ENCODE measurements at regions not wholly inside any gene's neighbourhood (a gene's known extent, or its start where the extent isn't known, plus 50 kb on each side); places are given as distances from the start of the nearest gene placed in this dataset.

GRCh38 chr11:116515664-116516184 is 257.1 kb downstream of the BUD13 start:
- H3K9me3 ChIP-seq (ENCODE audit: control insufficient read depth in 2 of 2, low read length in 2 of 2): peaks cover 0 to 2% of the 10 kb centered on the region in 2 donors

DNA sequence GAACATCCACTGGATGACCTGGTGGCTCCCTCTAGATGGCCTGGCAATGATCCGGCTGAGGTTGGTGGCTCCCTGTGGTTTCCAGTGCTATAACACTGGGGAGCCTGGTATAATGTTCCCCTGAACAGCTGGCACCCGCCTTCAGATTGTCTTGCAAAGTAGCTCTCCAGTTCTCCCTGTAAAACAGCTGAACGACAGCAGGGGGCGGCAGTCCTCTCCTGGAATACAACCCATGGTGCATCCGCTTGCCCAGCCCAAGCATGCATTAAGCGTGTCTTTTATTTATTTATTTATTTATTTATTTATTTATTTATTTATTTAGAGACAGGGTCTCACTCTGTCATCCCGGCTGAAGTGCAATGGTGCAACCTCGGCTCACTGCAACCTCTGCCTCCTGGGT is 258.9 kb downstream of the BUD13 start:
- Histone ChIP-seq H3K9ac (ENCODE audit: low read length in 2 of 2) (no peak overlapping the region), H3K27me3 (ENCODE audit: control insufficient read depth in 1 of 2, insufficient read depth in 2 of 2, low read length in 2 of 2) (peaks cover 14 to 20% of the 10 kb centered on the region in 2 donors), H3K27ac (ENCODE audit: low read length) (no peak overlapping the region), H3K4me1 (ENCODE audit: control insufficient read depth, insufficient read depth, low read length) (no peaks in the 10 kb centered on the region), H3K4me3 (ENCODE audit: low read length in 2 of 2) (no peak overlapping the region), H3K36me3 (ENCODE audit: control insufficient read depth in 2 of 2, insufficient read depth in 2 of 2, low read length in 2 of 2) (no peaks in the 10 kb centered on the region), H3K9me3 (ENCODE audit: control insufficient read depth in 2 of 2, low read length in 2 of 2) (no peaks in the 10 kb centered on the region)

More at GRCh38 chr11:116515664-116516184, 257.1 kb downstream of the BUD13 start:
- Histone ChIP-seq H3K36me3 (ENCODE audit: control insufficient read depth in 2 of 2, insufficient read depth in 2 of 2, low read length in 2 of 2) (no peaks in the 10 kb centered on the region), H3K4me3 (ENCODE audit: low read length in 2 of 2) (no peak overlapping the region), H3K27ac (ENCODE audit: low read length) (no peak overlapping the region), H3K27me3 (ENCODE audit: control insufficient read depth in 1 of 2, insufficient read depth in 2 of 2, low read length in 2 of 2) (peaks cover 14 to 20% of the 10 kb centered on the region in 2 donors), H3K9ac (ENCODE audit: low read length in 2 of 2) (no peak overlapping the region), H3K4me1 (ENCODE audit: control insufficient read depth, insufficient read depth, low read length) (no peaks in the 10 kb centered on the region)

DNA sequence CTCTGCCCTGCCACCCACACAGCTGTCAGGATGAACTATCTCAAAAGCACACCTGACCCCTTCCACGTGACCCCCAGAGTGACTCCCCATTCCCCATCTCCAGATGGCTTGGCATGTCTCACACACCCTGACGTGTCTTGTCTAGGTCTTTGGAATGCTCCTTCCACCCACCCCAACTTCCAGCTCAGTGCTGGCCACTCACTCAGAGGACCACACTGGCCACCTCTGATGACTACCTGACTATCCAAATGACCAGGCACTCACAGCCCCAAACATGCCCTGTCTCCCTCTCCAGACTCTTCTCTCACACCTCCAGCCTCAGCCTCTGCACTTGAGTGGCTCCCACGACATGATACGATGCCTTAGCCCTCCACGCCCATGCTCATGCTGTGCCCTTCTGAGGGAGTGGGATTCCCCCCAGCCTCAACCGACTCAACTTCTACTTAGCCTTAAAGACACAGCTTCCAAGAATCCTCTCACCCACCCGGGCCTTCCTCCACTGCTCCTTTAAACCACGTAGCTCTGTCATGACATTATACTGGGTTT is 259.4 kb downstream of the BUD13 start:
- no peak overlapping the region for H3K9ac ChIP-seq (ENCODE audit: low read length in 2 of 2)
- peaks cover 14 to 18% of the 10 kb centered on the region in 2 donors for H3K27me3 ChIP-seq (ENCODE audit: control insufficient read depth in 1 of 2, insufficient read depth in 2 of 2, low read length in 2 of 2)
- H3K4me1 ChIP-seq (ENCODE audit: control insufficient read depth, insufficient read depth, low read length): no peaks in the 10 kb centered on the region
- H3K36me3 ChIP-seq (ENCODE audit: control insufficient read depth in 2 of 2, insufficient read depth in 2 of 2, low read length in 2 of 2): no peaks in the 10 kb centered on the region
- H3K9me3 ChIP-seq (ENCODE audit: control insufficient read depth in 2 of 2, low read length in 2 of 2): no peaks in the 10 kb centered on the region
- no peak overlapping the region for H3K4me3 ChIP-seq (ENCODE audit: low read length in 2 of 2)
- H3K27ac ChIP-seq (ENCODE audit: low read length): no peak overlapping the region

GRCh38 chr11:116512841-116513240 is 259.9 kb downstream of the BUD13 start:
- Histone ChIP-seq H3K9ac (ENCODE audit: low read length in 2 of 2) (no peak overlapping the region), H3K4me1 (ENCODE audit: control insufficient read depth, insufficient read depth, low read length) (no peaks in the 10 kb centered on the region), H3K27ac (ENCODE audit: low read length) (no peak overlapping the region), H3K9me3 (ENCODE audit: control insufficient read depth in 2 of 2, low read length in 2 of 2) (no peaks in the 10 kb centered on the region), H3K36me3 (ENCODE audit: control insufficient read depth in 2 of 2, insufficient read depth in 2 of 2, low read length in 2 of 2) (no peaks in the 10 kb centered on the region), H3K27me3 (ENCODE audit: control insufficient read depth in 1 of 2, insufficient read depth in 2 of 2, low read length in 2 of 2) (peaks cover 17 to 20% of the 10 kb centered on the region in 2 donors), H3K4me3 (ENCODE audit: low read length in 2 of 2) (no peak overlapping the region)

DNA sequence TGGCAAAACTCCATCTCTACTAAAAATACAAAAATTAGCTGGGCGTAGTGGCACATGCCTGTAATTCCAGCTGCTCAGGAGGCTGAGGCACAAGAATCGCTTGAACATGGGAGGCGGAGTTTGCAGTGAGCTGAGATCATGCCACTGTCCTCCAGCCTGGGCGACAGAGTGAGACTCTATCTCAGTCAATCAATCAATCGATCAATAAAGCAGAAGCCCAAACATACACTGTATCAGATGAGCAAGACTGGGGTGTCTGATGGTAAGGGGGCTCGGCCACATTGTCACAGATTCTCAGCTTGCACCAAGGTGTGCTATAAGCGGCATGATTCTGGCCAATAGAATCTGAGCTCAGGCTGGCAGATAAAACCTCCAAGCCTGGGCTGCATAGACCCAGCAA is 261.1 kb downstream of the BUD13 start:
- Histone ChIP-seq H3K4me1 (ENCODE audit: control insufficient read depth, insufficient read depth, low read length) (no peaks in the 10 kb centered on the region), H3K9ac (ENCODE audit: low read length in 2 of 2) (no peak overlapping the region), H3K27ac (ENCODE audit: low read length) (no peak overlapping the region), H3K4me3 (ENCODE audit: low read length in 2 of 2) (no peak overlapping the region), H3K36me3 (ENCODE audit: control insufficient read depth in 2 of 2, insufficient read depth in 2 of 2, low read length in 2 of 2) (no peaks in the 10 kb centered on the region), H3K9me3 (ENCODE audit: control insufficient read depth in 2 of 2, low read length in 2 of 2) (no peaks in the 10 kb centered on the region), H3K27me3 (ENCODE audit: control insufficient read depth in 1 of 2, insufficient read depth in 2 of 2, low read length in 2 of 2) (peaks cover 17 to 23% of the 10 kb centered on the region in 2 donors)

- Histone ChIP-seq H3K27me3 (ENCODE audit: control insufficient read depth in 1 of 2, insufficient read depth in 2 of 2, low read length in 2 of 2) (peaks cover 17 to 26% of the 10 kb centered on the region in 2 donors), H3K9me3 (ENCODE audit: control insufficient read depth in 2 of 2, low read length in 2 of 2) (no peaks in the 10 kb centered on the region), H3K4me1 (ENCODE audit: control insufficient read depth, insufficient read depth, low read length) (no peaks in the 10 kb centered on the region), H3K4me3 (ENCODE audit: low read length in 2 of 2) (no peak overlapping the region), H3K36me3 (ENCODE audit: control insufficient read depth in 2 of 2, insufficient read depth in 2 of 2, low read length in 2 of 2) (no peaks in the 10 kb centered on the region), H3K9ac (ENCODE audit: low read length in 2 of 2) (no peak overlapping the region), H3K27ac (ENCODE audit: low read length) (no peak overlapping the region)
These were observed 261.7 kb downstream of the BUD13 start for GRCh38 chr11:116510886-116511650.

- Histone ChIP-seq H3K27me3 (ENCODE audit: control insufficient read depth in 1 of 2, insufficient read depth in 2 of 2, low read length in 2 of 2) (peaks cover 17 to 24% of the 10 kb centered on the region in 2 donors), H3K9me3 (ENCODE audit: control insufficient read depth in 2 of 2, low read length in 2 of 2) (no peaks in the 10 kb centered on the region), H3K9ac (ENCODE audit: low read length in 2 of 2) (no peak overlapping the region), H3K4me1 (ENCODE audit: control insufficient read depth, insufficient read depth, low read length) (no peaks in the 10 kb centered on the region), H3K4me3 (ENCODE audit: low read length in 2 of 2) (no peak overlapping the region), H3K36me3 (ENCODE audit: control insufficient read depth in 2 of 2, insufficient read depth in 2 of 2, low read length in 2 of 2) (no peaks in the 10 kb centered on the region), H3K27ac (ENCODE audit: low read length) (no peak overlapping the region)
These were observed 262.6 kb downstream of the BUD13 start for GRCh38 chr11:116510166-116510565.

- Histone ChIP-seq H3K27me3 (ENCODE audit: control insufficient read depth in 1 of 2, insufficient read depth in 2 of 2, low read length in 2 of 2) (peaks cover 17 to 22% of the 10 kb centered on the region in 2 donors), H3K9ac (ENCODE audit: low read length in 2 of 2) (no peak overlapping the region), H3K27ac (ENCODE audit: low read length) (no peak overlapping the region), H3K36me3 (ENCODE audit: control insufficient read depth in 2 of 2, insufficient read depth in 2 of 2, low read length in 2 of 2) (no peaks in the 10 kb centered on the region), H3K4me3 (ENCODE audit: low read length in 2 of 2) (no peak overlapping the region), H3K4me1 (ENCODE audit: control insufficient read depth, insufficient read depth, low read length) (no peaks in the 10 kb centered on the region), H3K9me3 (ENCODE audit: control insufficient read depth in 2 of 2, low read length in 2 of 2) (no peaks in the 10 kb centered on the region)
These were observed 263.2 kb downstream of the BUD13 start for GRCh38 chr11:116509551-116509950.

DNA sequence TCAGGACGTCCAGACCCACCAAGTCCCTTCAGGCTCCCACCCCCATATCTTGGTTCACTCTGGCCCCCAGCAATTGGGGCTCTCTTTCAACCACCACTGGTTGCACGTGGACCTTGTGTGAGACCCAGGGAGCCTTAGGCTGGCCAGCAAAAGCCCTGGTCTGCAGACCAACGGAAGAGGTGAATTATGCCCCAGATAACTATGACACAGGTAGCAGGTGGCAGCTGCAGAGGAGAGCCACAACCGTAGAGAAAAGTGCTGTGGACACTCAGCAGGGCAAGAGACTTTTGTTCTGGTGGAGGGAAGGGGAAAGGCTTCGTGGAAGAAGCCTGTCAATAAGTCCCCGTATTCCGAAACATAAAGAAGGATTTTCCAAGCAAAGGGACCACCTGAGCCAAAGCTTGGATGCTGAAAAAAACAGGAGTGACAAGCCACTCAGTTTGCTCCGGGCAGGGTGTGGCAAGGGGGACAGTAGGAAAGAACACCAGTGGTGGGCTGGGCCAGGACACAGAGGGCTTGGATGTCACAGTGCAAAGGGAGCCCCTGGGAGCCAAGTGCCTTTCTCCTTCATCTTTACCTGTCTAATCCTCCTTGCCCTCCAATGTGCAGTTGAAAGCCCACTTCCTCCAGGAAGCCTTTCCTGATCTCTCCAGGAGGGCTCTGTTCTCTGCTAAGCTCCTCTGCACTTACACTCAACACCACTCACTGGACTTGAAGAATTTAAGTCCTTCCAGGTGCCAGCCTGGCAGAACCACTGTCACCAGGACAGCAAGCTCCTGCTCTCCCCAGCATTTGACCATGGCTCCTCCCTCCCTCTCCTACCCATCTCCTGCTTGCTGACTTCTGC is 264.7 kb downstream of the BUD13 start:
- H3K27ac ChIP-seq (ENCODE audit: low read length): no peak overlapping the region
- peaks cover 15 to 17% of the 10 kb centered on the region in 2 donors for H3K27me3 ChIP-seq (ENCODE audit: control insufficient read depth in 1 of 2, insufficient read depth in 2 of 2, low read length in 2 of 2)
- no peaks in the 10 kb centered on the region for H3K9me3 ChIP-seq (ENCODE audit: control insufficient read depth in 2 of 2, low read length in 2 of 2)
- no peaks in the 10 kb centered on the region for H3K36me3 ChIP-seq (ENCODE audit: control insufficient read depth in 2 of 2, insufficient read depth in 2 of 2, low read length in 2 of 2)
- H3K4me3 ChIP-seq (ENCODE audit: low read length in 2 of 2): no peak overlapping the region
- no peak overlapping the region for H3K9ac ChIP-seq (ENCODE audit: low read length in 2 of 2)
- no peaks in the 10 kb centered on the region for H3K4me1 ChIP-seq (ENCODE audit: control insufficient read depth, insufficient read depth, low read length)

DNA sequence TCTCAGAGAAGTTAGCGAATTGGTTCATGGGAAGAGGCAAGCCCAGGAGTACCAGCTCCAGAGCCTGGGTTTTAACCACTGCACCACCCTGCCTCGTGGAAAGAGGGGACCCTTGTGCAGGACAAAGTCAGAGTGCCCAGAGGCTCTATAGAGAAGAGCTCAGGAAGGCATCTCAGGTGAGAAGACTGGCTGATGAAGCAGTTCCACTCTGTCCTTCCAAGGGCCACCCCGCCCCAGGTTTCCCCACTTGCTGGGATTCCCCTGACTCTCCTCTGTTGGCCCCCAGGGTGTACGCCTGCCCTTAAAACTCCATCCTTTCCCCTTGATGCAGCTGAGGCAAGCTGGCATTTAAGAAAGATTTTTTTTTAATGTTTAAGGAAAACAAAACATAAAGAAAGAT is 265.8 kb downstream of the BUD13 start:
- H3K9me3 ChIP-seq (ENCODE audit: control insufficient read depth in 2 of 2, low read length in 2 of 2): no peaks in the 10 kb centered on the region
- H3K4me3 ChIP-seq (ENCODE audit: low read length in 2 of 2): no peak overlapping the region
- H3K27ac ChIP-seq (ENCODE audit: low read length): no peak overlapping the region
- H3K27me3 ChIP-seq (ENCODE audit: control insufficient read depth in 1 of 2, insufficient read depth in 2 of 2, low read length in 2 of 2): peaks cover 4 to 14% of the 10 kb centered on the region in 2 donors
- H3K36me3 ChIP-seq (ENCODE audit: control insufficient read depth in 2 of 2, insufficient read depth in 2 of 2, low read length in 2 of 2): no peaks in the 10 kb centered on the region
- H3K9ac ChIP-seq (ENCODE audit: low read length in 2 of 2): no peak overlapping the region
- no peaks in the 10 kb centered on the region for H3K4me1 ChIP-seq (ENCODE audit: control insufficient read depth, insufficient read depth, low read length)

Measured in stomach smooth muscle (tissue), 2 donors.